GM23338 (cell line): ENCODE measurements at regions not wholly inside any gene's neighbourhood (a gene's known extent, or its start where the extent isn't known, plus 50 kb on each side); places are given as distances from the start of the nearest gene placed in this dataset.

Experiments
- ATAC-seq: fragments of 200-7000 bp; cut with Tn5 transposase; 3 replicates; pipeline ENCODE4 v1.9.1; 2020
- DNase-seq: peaks from one replicate; pipeline ENCODE4 v3.0.0-alpha.2; 2015; ENCODE audit warnings: low spot score
- H2AFZ ChIP-seq: fragments of 200-600 bp; sonication (generic); 2 replicates; pipeline ENCODE4 v1.8.0; 2016; ENCODE audit warnings: antibody characterized with exemption, mild to moderate bottlenecking, moderate library complexity
- H3F3A ChIP-seq: fragments of 200-600 bp; sonication (generic); replicated peaks from 2 replicates; pipeline ENCODE4 v1.8.0; 2017; ENCODE audit warnings: antibody characterized with exemption, mixed run types, low read depth
- H3K27ac ChIP-seq: fragments of 200-600 bp; sonication (generic); 2 replicates; pipeline ENCODE4 v1.6.1; 2016; ENCODE audit warnings: low read depth
- H3K27me3 ChIP-seq: fragments of 200-600 bp; sonication (generic); 2 replicates; pipeline ENCODE4 v1.8.0; 2016; ENCODE audit warnings: mild to moderate bottlenecking, mixed run types, moderate library complexity; ENCODE audit not compliant: insufficient read depth
- H3K36me3 ChIP-seq: fragments of 200-600 bp; sonication (generic); 2 replicates; pipeline ENCODE4 v1.8.0; 2016; ENCODE audit warnings: mild to moderate bottlenecking; ENCODE audit not compliant: insufficient read depth
- H3K4me1 ChIP-seq: fragments of 200-600 bp; sonication (generic); 2 replicates; pipeline ENCODE4 v1.8.0; 2016; ENCODE audit warnings: mild to moderate bottlenecking, moderate library complexity; ENCODE audit not compliant: insufficient read depth
- H3K4me2 ChIP-seq: fragments of 200-600 bp; sonication (generic); 2 replicates; pipeline ENCODE4 v1.7.1; 2017; ENCODE audit warnings: mixed run types
- H3K4me3 ChIP-seq: fragments of 200-600 bp; sonication (generic); 2 replicates; pipeline ENCODE4 v1.6.1; 2016; ENCODE audit warnings: mixed run types
- H3K79me2 ChIP-seq: fragments of 200-600 bp; sonication (generic); replicated peaks from 2 replicates; pipeline ENCODE4 v1.8.0; 2017; ENCODE audit warnings: mild to moderate bottlenecking; ENCODE audit not compliant: insufficient read depth
- H3K9me2 ChIP-seq: fragments of 200-600 bp; sonication (generic); 2 replicates; pipeline ENCODE4 v1.8.0; 2017; ENCODE audit not compliant: insufficient read depth
- H4K20me1 ChIP-seq: fragments of 200-600 bp; sonication (generic); replicated peaks from 2 replicates; pipeline ENCODE4 v1.8.0; 2017; ENCODE audit warnings: mild to moderate bottlenecking; ENCODE audit not compliant: insufficient read depth
- H3K27ac Mint-ChIP-seq: 2 replicates; pipeline ENCODE4 v1.8.0; 2020; ENCODE audit warnings: inconsistent platforms, mild to moderate bottlenecking, moderate library complexity, mixed read lengths
- H3K27me3 Mint-ChIP-seq: 3 replicates; pipeline ENCODE4 v1.8.0; 2022; ENCODE audit warnings: low read depth, mild to moderate bottlenecking, moderate library complexity, mixed read lengths, inconsistent platforms; ENCODE audit not compliant: insufficient read depth, poor library complexity
- H3K36me3 Mint-ChIP-seq: 3 replicates; pipeline ENCODE4 v1.8.0; 2021; ENCODE audit warnings: low read depth, mild to moderate bottlenecking, inconsistent platforms, moderate library complexity, mixed read lengths
- H3K4me1 Mint-ChIP-seq: 3 replicates; pipeline ENCODE4 v1.8.0; 2020; ENCODE audit warnings: mild to moderate bottlenecking, inconsistent platforms, mixed read lengths
- H3K4me3 Mint-ChIP-seq: 3 replicates; pipeline ENCODE4 v1.8.0; 2021; ENCODE audit warnings: moderate library complexity, mild to moderate bottlenecking, inconsistent platforms, mixed read lengths
- H3K9me3 Mint-ChIP-seq: 3 replicates; pipeline ENCODE4 v1.8.0; 2020; ENCODE audit warnings: moderate library complexity, mild to moderate bottlenecking, inconsistent platforms, mixed read lengths
- ETS1 ChIP-seq: IDR thresholded peaks from 2 replicates; pipeline ENCODE4 v1.6.1; 2016; ENCODE audit warnings: antibody characterized with exemption
- EZH2 ChIP-seq: fragments of 200-600 bp; sonication (generic); IDR thresholded peaks from one replicate; pipeline ENCODE4 v1.8.0; 2017; ENCODE audit warnings: antibody characterized with exemption, mild to moderate bottlenecking, low read depth; ENCODE audit not compliant: unreplicated experiment
- JUNB ChIP-seq: IDR thresholded peaks from one replicate; pipeline ENCODE4 v1.6.1; 2016; ENCODE audit warnings: antibody characterized with exemption; ENCODE audit not compliant: unreplicated experiment
- POLR2AphosphoS5 ChIP-seq: IDR thresholded peaks from 2 replicates; pipeline ENCODE4 v1.6.1; 2016; ENCODE audit warnings: antibody characterized with exemption, low read depth
- REST ChIP-seq: IDR thresholded peaks from one replicate; pipeline ENCODE4 v1.6.1; 2018; ENCODE audit warnings: antibody characterized with exemption; ENCODE audit not compliant: unreplicated experiment
- ZNF114 ChIP-seq: fragments of 250-450 bp; sonication (Bioruptor Pico); IDR thresholded peaks from 2 replicates; pipeline ENCODE4 v1.5.0; 2020; ENCODE audit warnings: mild to moderate bottlenecking, moderate library complexity
- ZNF331 ChIP-seq: fragments of 250-450 bp; sonication (Bioruptor Pico); IDR thresholded peaks from 2 replicates; pipeline ENCODE4 v1.5.0; 2020; ENCODE audit warnings: low read depth, mild to moderate bottlenecking, moderate library complexity
- ZNF462 ChIP-seq: fragments of 250-450 bp; sonication (Bioruptor Pico); IDR thresholded peaks from 2 replicates; pipeline ENCODE4 v1.5.0; 2020; ENCODE audit warnings: mild to moderate bottlenecking, moderate library complexity

- no peak for TF ChIP-seq ZNF462 (CRISPR knock-in tag)
- TF ChIP-seq ZNF114 (CRISPR knock-in tag), result no peak
- no peak for TF ChIP-seq ETS1
Measured at GRCh38 chr3:74751775-74752174, 137.3 kb upstream of the CNTN3 start (continued).

GRCh38 chr3:74750901-74751300, 136.4 kb upstream of the CNTN3 start:
- ATAC-seq (no peak), DNase-seq (no peak)
- no peaks in the 10 kb centered on the region for H3K27me3 ChIP-seq
- no peaks in the 10 kb centered on the region for H3F3A ChIP-seq
- H4K20me1 ChIP-seq, result no peaks in the 10 kb centered on the region
- Mint-ChIP-seq H3K9me3 (no peaks in the 10 kb centered on the region), H3K4me1 (no peaks in the 10 kb centered on the region; the same call in 2 of the 3 replicates), H3K36me3 (no peaks in the 10 kb centered on the region), H3K27me3 (peaks cover 4% of the 10 kb centered on the region), H3K4me3 (no peak overlapping the region), H3K27ac (no peak overlapping the region)
- H3K36me3 ChIP-seq, result no peaks in the 10 kb centered on the region
- H3K9me2 ChIP-seq, result no peaks in the 10 kb centered on the region
- H3K27ac ChIP-seq, result no peak overlapping the region
- no peaks in the 10 kb centered on the region for H3K4me1 ChIP-seq
- no peak overlapping the region for H3K4me2 ChIP-seq
- no peak overlapping the region for H3K4me3 ChIP-seq
- H2AFZ ChIP-seq, result no peak overlapping the region; the same call in 1 of the 2 replicates
- no peaks in the 10 kb centered on the region for H3K79me2 ChIP-seq
- TF ChIP-seq POLR2AphosphoS5 (no peak), JUNB (no peak), EZH2 (no peak), ZNF331 (CRISPR knock-in tag) (no peak), REST (no peak)
